Fibroblast of mammary gland (primary cell): ENCODE measurements at regions not wholly inside any gene's neighbourhood (a gene's known extent, or its start where the extent isn't known, plus 50 kb on each side); places are given as distances from the start of the nearest gene placed in this dataset.

Experiments used
- DNase-seq: peaks from one replicate; pipeline ENCODE4 v3.0.0-alpha.2; 2010; ENCODE audit warnings: low read depth
- H3K4me3 ChIP-seq: 2 replicates; pipeline ENCODE4 v1.5.1; 2011; ENCODE audit warnings: low read depth, mild to moderate bottlenecking, low read length, moderate library complexity; ENCODE audit not compliant: control insufficient read depth
- TF ChIP-seq, protein P1 (sequence below): conservative IDR thresholded peaks from 2 replicates; pipeline ENCODE4 v1.5.1; 2011; ENCODE audit warnings: low read depth, low read length, inconsistent platforms; ENCODE audit not compliant: control insufficient read depth, insufficient read depth

DNA sequence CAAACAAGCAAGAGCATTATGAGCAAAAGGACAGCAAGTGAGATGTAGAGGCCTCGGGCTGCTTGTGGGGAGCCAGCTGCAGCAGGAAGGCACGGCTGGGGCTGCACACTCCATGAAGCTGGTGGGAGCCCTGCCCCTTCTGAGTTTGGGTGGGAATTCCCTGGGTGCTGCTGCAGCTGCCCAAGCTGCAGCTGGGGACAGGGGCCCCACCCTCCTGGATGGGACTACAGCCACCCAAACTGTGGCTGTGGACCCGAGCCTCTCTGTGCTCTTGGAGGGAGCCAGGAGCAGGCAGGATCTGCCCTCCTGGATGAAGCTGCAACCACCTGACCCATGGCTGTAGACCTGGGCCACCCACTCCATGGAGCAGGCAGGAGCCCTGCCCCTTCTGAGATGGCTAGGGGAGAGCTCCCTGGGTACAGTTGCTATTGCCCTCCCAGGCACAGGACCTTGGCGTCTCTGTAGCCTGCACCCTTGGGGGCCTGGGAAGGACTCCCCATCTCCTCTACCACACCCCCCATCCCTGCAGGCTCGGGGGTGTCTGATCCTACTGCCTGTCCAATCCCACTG is 159.1 kb downstream of the ERCC6L2 start:
- no peak for DNase-seq
- H3K4me3 ChIP-seq = no peak overlapping the region
- TF ChIP-seq, protein P1, sequence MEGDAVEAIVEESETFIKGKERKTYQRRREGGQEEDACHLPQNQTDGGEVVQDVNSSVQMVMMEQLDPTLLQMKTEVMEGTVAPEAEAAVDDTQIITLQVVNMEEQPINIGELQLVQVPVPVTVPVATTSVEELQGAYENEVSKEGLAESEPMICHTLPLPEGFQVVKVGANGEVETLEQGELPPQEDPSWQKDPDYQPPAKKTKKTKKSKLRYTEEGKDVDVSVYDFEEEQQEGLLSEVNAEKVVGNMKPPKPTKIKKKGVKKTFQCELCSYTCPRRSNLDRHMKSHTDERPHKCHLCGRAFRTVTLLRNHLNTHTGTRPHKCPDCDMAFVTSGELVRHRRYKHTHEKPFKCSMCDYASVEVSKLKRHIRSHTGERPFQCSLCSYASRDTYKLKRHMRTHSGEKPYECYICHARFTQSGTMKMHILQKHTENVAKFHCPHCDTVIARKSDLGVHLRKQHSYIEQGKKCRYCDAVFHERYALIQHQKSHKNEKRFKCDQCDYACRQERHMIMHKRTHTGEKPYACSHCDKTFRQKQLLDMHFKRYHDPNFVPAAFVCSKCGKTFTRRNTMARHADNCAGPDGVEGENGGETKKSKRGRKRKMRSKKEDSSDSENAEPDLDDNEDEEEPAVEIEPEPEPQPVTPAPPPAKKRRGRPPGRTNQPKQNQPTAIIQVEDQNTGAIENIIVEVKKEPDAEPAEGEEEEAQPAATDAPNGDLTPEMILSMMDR = no peak

DNA sequence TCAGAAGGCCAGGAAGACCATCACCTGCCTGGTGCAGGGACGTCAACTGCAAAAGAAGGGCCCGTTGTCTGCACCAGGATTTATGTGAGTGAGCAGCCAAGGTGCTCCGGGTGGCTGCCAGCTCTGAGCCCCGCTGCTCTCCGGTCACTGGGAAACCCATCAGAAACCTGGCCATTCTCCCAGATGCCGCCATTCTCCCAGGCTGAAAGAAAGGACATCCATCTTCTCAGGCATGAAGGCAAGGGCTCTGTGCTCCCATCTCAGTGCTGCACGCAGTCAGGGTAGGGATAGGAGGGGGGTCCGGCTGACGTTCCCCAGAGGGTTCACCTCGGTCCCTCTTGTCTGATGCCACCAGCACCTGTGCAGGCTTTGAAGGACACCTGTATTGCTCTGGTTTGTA is 158.4 kb downstream of the ERCC6L2 start:
- TF ChIP-seq, protein P1 = no peak
- DNase-seq = no peak

DNA sequence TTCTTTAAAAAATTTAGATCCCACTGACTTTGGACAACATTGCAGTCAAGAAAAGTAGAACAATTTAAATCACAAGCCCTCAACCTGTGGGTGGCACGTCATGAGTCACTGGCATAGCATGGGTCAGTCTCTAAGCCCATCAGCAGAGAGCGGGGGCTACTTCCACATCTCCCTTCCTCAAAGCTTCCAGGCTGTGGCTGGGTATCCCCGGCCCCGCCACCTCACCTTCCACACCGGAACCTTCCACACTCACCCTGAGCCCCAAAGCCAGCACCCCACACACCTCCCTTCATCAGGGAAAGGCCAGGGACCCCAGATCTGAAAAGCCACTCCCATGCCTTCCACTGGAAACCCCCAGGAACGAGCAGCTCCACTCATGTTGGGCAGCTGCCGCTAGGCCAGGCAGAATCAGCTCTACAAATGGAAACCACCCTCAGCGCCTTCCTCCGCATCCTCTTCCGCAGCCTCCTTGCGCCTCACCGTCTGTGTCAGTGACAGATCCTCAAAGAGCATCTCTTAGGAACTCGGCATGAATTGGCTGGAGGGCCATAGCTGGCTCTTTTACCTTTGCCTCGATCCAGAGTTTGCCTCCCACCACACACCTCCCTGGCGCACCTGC is 156.5 kb downstream of the ERCC6L2 start:
- TF ChIP-seq, protein P1 = no peak
- DNase-seq = no peak
- no peak overlapping the region for H3K4me3 ChIP-seq

More for the DNA sequence above, 158.4 kb downstream of the ERCC6L2 start:
- no peak overlapping the region for H3K4me3 ChIP-seq

DNA sequence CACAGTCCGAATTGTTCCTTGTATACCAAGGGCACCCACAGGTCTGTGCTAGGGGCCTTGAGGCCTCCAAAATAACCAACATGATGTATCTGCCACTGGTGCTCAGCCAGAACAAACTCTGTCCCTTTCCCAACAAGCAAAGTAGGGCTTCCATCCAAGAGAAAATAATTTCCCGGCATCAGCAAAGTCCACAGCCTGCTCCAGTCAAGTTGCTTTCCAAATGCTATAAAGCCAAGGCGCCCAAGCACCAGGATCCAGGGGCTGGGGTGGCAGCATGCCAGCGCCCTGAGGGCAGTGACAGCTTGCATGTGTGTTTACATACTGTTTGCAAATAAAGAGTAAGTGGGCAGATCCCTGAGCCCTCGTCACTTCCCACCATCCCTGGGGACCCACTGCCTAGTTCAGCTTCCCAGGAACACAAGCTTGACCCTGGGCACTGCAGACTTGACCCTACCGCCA is 155.9 kb downstream of the ERCC6L2 start:
- TF ChIP-seq, protein P1 = no peak
- H3K4me3 ChIP-seq = no peak overlapping the region
- DNase-seq = no peak

DNA sequence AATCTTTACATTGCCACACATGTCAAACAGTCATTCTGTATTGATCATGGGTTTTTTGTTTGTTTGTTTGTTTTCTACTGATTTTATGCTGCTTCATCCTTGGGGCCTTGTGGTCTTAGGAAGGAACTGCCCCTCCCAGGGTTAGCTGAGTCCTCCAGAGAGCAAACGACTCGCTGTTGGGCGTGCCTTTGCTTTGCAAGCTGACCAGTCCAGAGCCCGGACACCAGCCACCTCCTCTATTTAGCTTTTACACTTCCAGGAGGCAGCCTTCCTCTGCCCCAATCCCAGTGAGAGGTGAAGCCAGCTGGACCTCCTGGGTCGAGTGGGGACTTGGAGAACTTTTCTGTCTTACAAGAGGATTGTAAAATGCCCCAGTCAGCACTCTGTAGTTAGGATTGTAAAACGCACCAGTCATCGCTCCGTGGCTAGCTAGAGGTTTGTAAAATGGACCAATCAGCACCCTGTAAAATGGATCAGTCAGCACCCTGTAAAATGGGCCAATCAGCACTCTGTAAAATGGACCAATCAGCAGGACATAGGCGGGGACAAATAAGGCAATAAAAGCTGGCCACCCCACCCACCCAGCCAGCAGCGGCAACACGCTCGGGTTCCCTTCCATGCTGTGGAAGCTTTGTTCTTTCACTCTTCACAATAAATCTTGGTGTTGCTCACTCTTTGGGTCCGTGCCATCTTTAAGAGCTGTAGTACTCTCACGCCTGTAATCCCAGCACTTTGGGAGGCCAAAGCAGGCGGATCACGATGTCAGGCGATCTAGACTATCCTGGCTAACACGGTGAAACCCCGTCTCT is 154.4 kb downstream of the ERCC6L2 start:
- TF ChIP-seq, protein P1 = no peak
- no peak overlapping the region for H3K4me3 ChIP-seq

DNA sequence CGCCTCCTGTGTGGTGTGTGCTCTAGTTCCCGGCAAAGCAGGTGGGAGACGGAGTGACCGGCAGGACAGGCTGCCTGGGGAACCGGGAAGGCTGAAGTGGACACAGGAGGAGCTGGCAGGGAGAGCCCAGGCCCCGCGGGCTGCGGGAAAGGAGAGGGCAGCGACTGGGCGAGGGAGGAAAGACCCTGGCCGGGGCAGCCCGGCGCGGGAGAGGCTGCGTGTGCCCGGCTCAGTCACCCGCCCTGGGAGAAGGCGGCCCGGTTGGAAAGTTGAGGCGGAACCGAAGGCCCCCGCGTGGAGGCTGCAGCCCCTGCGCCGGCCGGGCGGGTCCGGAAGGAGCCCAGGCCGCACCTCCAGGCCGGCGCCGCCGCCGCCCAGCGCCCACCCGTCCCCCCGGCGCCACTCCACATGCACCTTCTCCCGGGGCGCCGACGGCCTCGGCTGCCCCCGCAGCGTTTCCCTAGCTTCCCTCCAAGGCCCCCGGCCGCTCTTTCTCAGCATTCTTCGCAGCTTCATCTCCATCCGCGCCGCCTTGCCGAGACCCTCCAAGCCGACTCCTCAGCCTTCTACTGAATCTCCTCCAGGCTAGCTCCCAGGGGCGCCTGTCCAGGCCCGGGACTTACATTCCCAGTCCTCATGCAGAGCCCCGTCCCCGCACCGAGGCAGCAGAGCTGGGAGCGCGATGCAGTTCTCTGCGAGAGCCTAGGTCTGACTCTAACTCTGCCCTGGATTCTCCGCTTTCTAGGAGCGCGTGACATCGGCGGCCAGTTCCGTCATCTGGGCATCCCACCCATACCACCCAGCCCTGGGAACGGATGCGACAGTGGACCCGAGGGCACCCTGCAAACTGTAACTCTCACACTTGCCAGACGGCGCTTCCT is 152.0 kb downstream of the ERCC6L2 start:
- no peak for DNase-seq
- TF ChIP-seq, protein P1 = no peak
- no peak overlapping the region for H3K4me3 ChIP-seq

More for the DNA sequence above, 154.4 kb downstream of the ERCC6L2 start:
- no peak for DNase-seq
